ENCODE measurements at regions not wholly inside any gene's neighbourhood (a gene's known extent, or its start where the extent isn't known, plus 50 kb on each side); places are given as distances from the start of the nearest gene placed in this dataset.

- Mint-ChIP-seq H3K36me3 (no peaks in the 10 kb centered on the region), H3K4me1 (ENCODE audit: low read depth in 2 of 2) (no peaks in the 10 kb centered on the region), H3K4me3 (no peak overlapping the region), H3K27ac (no peak overlapping the region), H3K27me3 (no peaks in the 10 kb centered on the region), H3K9me3 (peaks cover 5% of the 10 kb centered on the region)
- no peak for ATAC-seq
- DNase-seq (ENCODE audit: low spot score) = no peak
These were observed 465.3 kb downstream of the REEP3 start for GRCh38 chr10:63986536-63986935.

GRCh38 chr10:63987212-63987611 is 466.0 kb downstream of the REEP3 start:
- DNase-seq (ENCODE audit: low spot score) = no peak
- Mint-ChIP-seq H3K4me1 (ENCODE audit: low read depth in 2 of 2) (no peaks in the 10 kb centered on the region), H3K4me3 (no peak overlapping the region), H3K27ac (no peak overlapping the region), H3K9me3 (peaks cover 5% of the 10 kb centered on the region), H3K36me3 (no peaks in the 10 kb centered on the region), H3K27me3 (no peaks in the 10 kb centered on the region)
- no peak for ATAC-seq

- H3K36me3 Mint-ChIP-seq = peaks cover 3% of the 10 kb centered on the region
These were observed 473.2 kb downstream of the REEP3 start for GRCh38 chr10:63994371-63994770.

GRCh38 chr10:64007157-64007556 is 486.0 kb downstream of the REEP3 start:
- Mint-ChIP-seq H3K27ac (no peak overlapping the region), H3K36me3 (peaks cover 6% of the 10 kb centered on the region), H3K4me3 (no peak overlapping the region), H3K4me1 (ENCODE audit: low read depth in 2 of 2) (no peaks in the 10 kb centered on the region), H3K9me3 (peaks cover 3% of the 10 kb centered on the region), H3K27me3 (no peaks in the 10 kb centered on the region)
- DNase-seq (ENCODE audit: low spot score) (no peak), ATAC-seq (no peak)

More at GRCh38 chr10:63994371-63994770, 473.2 kb downstream of the REEP3 start:
- Mint-ChIP-seq H3K4me3 (no peak overlapping the region), H3K9me3 (peaks cover 6% of the 10 kb centered on the region), H3K27ac (no peak overlapping the region), H3K27me3 (no peaks in the 10 kb centered on the region), H3K4me1 (ENCODE audit: low read depth in 2 of 2) (no peaks in the 10 kb centered on the region)
- DNase-seq (ENCODE audit: low spot score) = no peak
- ATAC-seq = no peak

- H3K4me1 Mint-ChIP-seq (ENCODE audit: low read depth in 2 of 2) = no peaks in the 10 kb centered on the region
- ATAC-seq (no peak), DNase-seq (ENCODE audit: low spot score) (no peak)
- no peak overlapping the region for H3K27ac Mint-ChIP-seq
- peaks cover 7% of the 10 kb centered on the region for H3K9me3 Mint-ChIP-seq
- H3K36me3 Mint-ChIP-seq = peaks cover 6% of the 10 kb centered on the region
- no peak overlapping the region for H3K4me3 Mint-ChIP-seq
- H3K27me3 Mint-ChIP-seq = no peaks in the 10 kb centered on the region
These were observed 489.5 kb downstream of the REEP3 start for GRCh38 chr10:64010711-64011110.

GRCh38 chr10:64011912-64012714 is 490.9 kb downstream of the REEP3 start:
- Mint-ChIP-seq H3K36me3 (no peaks in the 10 kb centered on the region), H3K27ac (no peak overlapping the region), H3K9me3 (peaks cover 7% of the 10 kb centered on the region), H3K4me3 (no peak overlapping the region), H3K27me3 (no peaks in the 10 kb centered on the region), H3K4me1 (ENCODE audit: low read depth in 2 of 2) (no peaks in the 10 kb centered on the region)
- no peak for ATAC-seq
- no peak for DNase-seq (ENCODE audit: low spot score)

- peaks cover 7% of the 10 kb centered on the region for H3K9me3 Mint-ChIP-seq
- no peaks in the 10 kb centered on the region for H3K4me1 Mint-ChIP-seq (ENCODE audit: low read depth in 2 of 2)
- ATAC-seq (no peak), DNase-seq (ENCODE audit: low spot score) (no peak)
- H3K36me3 Mint-ChIP-seq = no peaks in the 10 kb centered on the region
- H3K27ac Mint-ChIP-seq = no peak overlapping the region
- no peaks in the 10 kb centered on the region for H3K27me3 Mint-ChIP-seq
- no peak overlapping the region for H3K4me3 Mint-ChIP-seq
These were observed 493.1 kb downstream of the REEP3 start for GRCh38 chr10:64014281-64014680.

- no peak overlapping the region for H3K27ac Mint-ChIP-seq
- ATAC-seq = no peak
These were observed 502.8 kb downstream of the REEP3 start for GRCh38 chr10:64023926-64024470.

GRCh38 chr10:64033711-64034110 is 512.5 kb downstream of the REEP3 start:
- Mint-ChIP-seq H3K4me1 (ENCODE audit: low read depth in 2 of 2) (no peaks in the 10 kb centered on the region), H3K27me3 (peaks cover 13 to 16% of the 10 kb centered on the region in 2 donors), H3K9me3 (no peaks in the 10 kb centered on the region), H3K4me3 (no peak overlapping the region), H3K27ac (no peak overlapping the region), H3K36me3 (no peaks in the 10 kb centered on the region)
- ATAC-seq = no peak
- no peak for DNase-seq (ENCODE audit: low spot score)

More at GRCh38 chr10:64023926-64024470, 502.8 kb downstream of the REEP3 start:
- no peaks in the 10 kb centered on the region for H3K4me1 Mint-ChIP-seq (ENCODE audit: low read depth in 2 of 2)
- no peak for DNase-seq (ENCODE audit: low spot score)
- peaks cover 3% of the 10 kb centered on the region for H3K9me3 Mint-ChIP-seq
- no peak overlapping the region for H3K4me3 Mint-ChIP-seq
- H3K27me3 Mint-ChIP-seq = peaks cover 0 to 6% of the 10 kb centered on the region in 2 donors
- H3K36me3 Mint-ChIP-seq = no peaks in the 10 kb centered on the region

GRCh38 chr10:64036321-64036930 is 515.2 kb downstream of the REEP3 start:
- no peak for DNase-seq (ENCODE audit: low spot score)
- Mint-ChIP-seq H3K4me3 (no peak overlapping the region), H3K27ac (no peak overlapping the region), H3K36me3 (no peaks in the 10 kb centered on the region), H3K4me1 (ENCODE audit: low read depth in 2 of 2) (peaks cover 0 to 5% of the 10 kb centered on the region in 2 donors), H3K9me3 (no peaks in the 10 kb centered on the region), H3K27me3 (peaks cover 19% of the 10 kb centered on the region in 2 donors)
- ATAC-seq = no peak

GRCh38 chr10:64037071-64037661 is 516.0 kb downstream of the REEP3 start:
- Mint-ChIP-seq H3K27ac (no peak overlapping the region), H3K27me3 (peaks cover 19% of the 10 kb centered on the region in 2 donors), H3K9me3 (no peaks in the 10 kb centered on the region), H3K4me1 (ENCODE audit: low read depth in 2 of 2) (peaks cover 0 to 5% of the 10 kb centered on the region in 2 donors), H3K36me3 (no peaks in the 10 kb centered on the region), H3K4me3 (no peak overlapping the region)
- ATAC-seq (no peak), DNase-seq (ENCODE audit: low spot score) (no peak)

- peaks cover 19 to 21% of the 10 kb centered on the region in 2 donors for H3K27me3 Mint-ChIP-seq
- H3K4me1 Mint-ChIP-seq (ENCODE audit: low read depth in 2 of 2) = peaks cover 0 to 5% of the 10 kb centered on the region in 2 donors
- H3K36me3 Mint-ChIP-seq = no peaks in the 10 kb centered on the region
- no peak for ATAC-seq
- no peak overlapping the region for H3K4me3 Mint-ChIP-seq
- no peak for DNase-seq (ENCODE audit: low spot score)
- no peaks in the 10 kb centered on the region for H3K9me3 Mint-ChIP-seq
- no peak overlapping the region for H3K27ac Mint-ChIP-seq
These were observed 516.9 kb downstream of the REEP3 start for GRCh38 chr10:64038107-64038506.

GRCh38 chr10:64039198-64039597 is 518.0 kb downstream of the REEP3 start:
- Mint-ChIP-seq H3K36me3 (no peaks in the 10 kb centered on the region), H3K27me3 (peaks cover 16 to 19% of the 10 kb centered on the region in 2 donors), H3K4me1 (ENCODE audit: low read depth in 2 of 2) (peaks cover 0 to 5% of the 10 kb centered on the region in 2 donors), H3K27ac (no peak overlapping the region), H3K4me3 (no peak overlapping the region), H3K9me3 (no peaks in the 10 kb centered on the region)
- DNase-seq (ENCODE audit: low spot score) = no peak
- no peak for ATAC-seq

GRCh38 chr10:64040781-64041180 is 519.6 kb downstream of the REEP3 start:
- Mint-ChIP-seq H3K9me3 (no peaks in the 10 kb centered on the region), H3K27me3 (peaks cover 12 to 18% of the 10 kb centered on the region in 2 donors), H3K36me3 (no peaks in the 10 kb centered on the region), H3K27ac (no peak overlapping the region), H3K4me1 (ENCODE audit: low read depth in 2 of 2) (peaks cover 0 to 5% of the 10 kb centered on the region in 2 donors), H3K4me3 (peak overlapping the region; percentile 10)
- DNase-seq (ENCODE audit: low spot score) (no peak), ATAC-seq (peak; percentile 2 to 3)

All from natural killer cell treated with Interleukin-12 subunit alpha and Interleukin-12 subunit beta and Interleukin-15 and Interleukin-18, amount 100 ng/mL, for 72 hours (primary cell).